SU-DHL-6 (cell line): ENCODE measurements at regions not wholly inside any gene's neighbourhood (a gene's known extent, or its start where the extent isn't known, plus 50 kb on each side); places are given as distances from the start of the nearest gene placed in this dataset.

Experiments
- H2AFZ ChIP-seq: fragments of 200-600 bp; sonication (generic); 2 replicates; pipeline ENCODE4 v1.6.1; 2014; ENCODE audit warnings: low read depth, mild to moderate bottlenecking, moderate library complexity, mixed read lengths, antibody characterized with exemption, low read length; ENCODE audit not compliant: severe bottlenecking
- H3F3A ChIP-seq: fragments of 200-600 bp; shearing (Covaris generic); 2 replicates; pipeline ENCODE4 v1.6.0; 2016; ENCODE audit warnings: antibody characterized with exemption, mild to moderate bottlenecking; ENCODE audit not compliant: insufficient read depth
- H3K27ac ChIP-seq: fragments of 200-600 bp; sonication (generic); 2 replicates; pipeline ENCODE4 v1.5.1; 2016; ENCODE audit warnings: low read depth, mild to moderate bottlenecking, low read length, moderate library complexity, mixed read lengths
- H3K27me3 ChIP-seq: fragments of 200-600 bp; sonication (generic), shearing (Covaris generic); 2 replicates; pipeline ENCODE4 v1.6.0; 2014; ENCODE audit warnings: mild to moderate bottlenecking, low read length
- H3K36me3 ChIP-seq: fragments of 200-600 bp; sonication (generic); 2 replicates; pipeline ENCODE4 v1.6.1; 2014; ENCODE audit warnings: mild to moderate bottlenecking, low read length, mixed read lengths
- H3K4me2 ChIP-seq: fragments of 300-600, 200-600 bp; shearing (Covaris generic), sonication (generic); 2 replicates; pipeline ENCODE4 v1.6.0; 2014; ENCODE audit warnings: low read length, low read depth, mild to moderate bottlenecking; ENCODE audit not compliant: poor library complexity, severe bottlenecking
- H3K4me3 ChIP-seq: fragments of 200-600 bp; sonication (generic); 2 replicates; pipeline ENCODE4 v1.5.1; 2014; ENCODE audit warnings: antibody characterized with exemption, low read length, mild to moderate bottlenecking, mixed read lengths; ENCODE audit not compliant: insufficient read depth, poor library complexity, severe bottlenecking
- H3K79me2 ChIP-seq: fragments of 200-600 bp; sonication (generic); 2 replicates; pipeline ENCODE4 v1.6.1; 2014; ENCODE audit warnings: mild to moderate bottlenecking, low read length, moderate library complexity; ENCODE audit not compliant: insufficient read depth
- H3K9ac ChIP-seq: fragments of 200-600 bp; sonication (generic); 2 replicates; pipeline ENCODE4 v1.7.0; 2014; ENCODE audit warnings: mild to moderate bottlenecking, low read length
- H3K9me2 ChIP-seq: fragments of 200-600 bp; sonication (generic); replicated peaks from 2 replicates; pipeline ENCODE4 v1.6.1; 2014; ENCODE audit warnings: low read length; ENCODE audit not compliant: insufficient read depth
- H3K9me3 ChIP-seq: fragments of 200-600 bp; sonication (generic); 2 replicates; pipeline ENCODE4 v1.6.1; 2014; ENCODE audit warnings: low read length, mixed read lengths; ENCODE audit not compliant: insufficient read depth
- H4K20me1 ChIP-seq: fragments of 200-600 bp; sonication (generic); 2 replicates; pipeline ENCODE4 v1.6.1; 2014; ENCODE audit warnings: low read depth, mild to moderate bottlenecking, antibody characterized with exemption, low read length, moderate library complexity, mixed read lengths
- EZH2phosphoT487 ChIP-seq: fragments of 200-600 bp; sonication (generic), shearing (Covaris generic); conservative IDR thresholded peaks from 2 replicates; pipeline ENCODE4 v1.6.1; 2018; ENCODE audit warnings: mild to moderate bottlenecking, antibody characterized with exemption, low read length, moderate library complexity, mixed read lengths
- TF ChIP-seq, protein P1 (sequence below): fragments of 200-600 bp; sonication (generic); IDR thresholded peaks from one replicate; pipeline ENCODE4 v1.5.1; 2017; ENCODE audit warnings: antibody characterized with exemption, mild to moderate bottlenecking, low read length, moderate library complexity; ENCODE audit not compliant: insufficient read depth, poor library complexity, severe bottlenecking

DNA sequence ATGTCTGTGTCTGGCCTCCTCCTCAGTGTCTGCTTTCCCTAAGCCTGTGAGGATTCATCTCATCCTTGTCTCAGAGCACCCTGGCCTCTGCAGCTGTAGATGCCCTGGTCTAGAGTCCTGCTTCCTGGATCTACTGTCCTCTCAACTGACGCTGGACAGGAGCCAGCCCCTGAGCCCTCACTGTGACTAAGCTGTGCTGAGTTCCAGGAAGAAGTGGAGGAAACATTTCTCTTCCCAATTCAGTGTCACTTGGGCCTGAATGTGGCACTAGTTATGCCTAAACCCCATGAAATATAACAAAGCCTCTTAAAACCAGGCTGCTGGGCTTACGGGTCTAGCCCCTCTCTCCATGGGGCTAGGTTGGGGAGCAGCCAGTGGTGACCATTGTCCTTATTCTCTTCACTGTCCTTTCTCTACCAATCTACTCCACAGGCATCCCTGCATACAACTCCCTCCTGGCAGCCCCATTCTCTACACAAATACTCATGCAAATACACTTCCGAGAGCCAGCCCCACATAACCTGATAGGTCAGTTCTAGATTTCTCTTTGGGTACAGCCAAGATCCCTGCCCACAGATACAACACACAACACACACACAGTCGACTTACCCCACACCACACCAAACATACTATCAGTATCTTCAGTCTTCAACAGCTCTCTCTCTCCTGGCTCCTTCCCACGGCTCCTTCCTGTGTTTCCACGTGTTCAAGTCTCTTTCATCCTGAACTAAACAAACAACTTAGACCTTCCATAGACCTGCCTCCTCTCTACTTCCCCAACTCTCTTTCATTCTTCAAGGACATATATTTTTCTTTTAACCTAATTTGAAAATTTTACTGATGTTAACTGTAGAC lies 220.8 kb downstream of the SNX18 start:
- no peaks in the 10 kb centered on the region for H3F3A ChIP-seq
- H3K9ac ChIP-seq: no peak overlapping the region
- H4K20me1 ChIP-seq: no peaks in the 10 kb centered on the region
- H2AFZ ChIP-seq: no peak overlapping the region
- no peaks in the 10 kb centered on the region for H3K36me3 ChIP-seq
- TF ChIP-seq EZH2phosphoT487: no peak
- TF ChIP-seq, protein P1, sequence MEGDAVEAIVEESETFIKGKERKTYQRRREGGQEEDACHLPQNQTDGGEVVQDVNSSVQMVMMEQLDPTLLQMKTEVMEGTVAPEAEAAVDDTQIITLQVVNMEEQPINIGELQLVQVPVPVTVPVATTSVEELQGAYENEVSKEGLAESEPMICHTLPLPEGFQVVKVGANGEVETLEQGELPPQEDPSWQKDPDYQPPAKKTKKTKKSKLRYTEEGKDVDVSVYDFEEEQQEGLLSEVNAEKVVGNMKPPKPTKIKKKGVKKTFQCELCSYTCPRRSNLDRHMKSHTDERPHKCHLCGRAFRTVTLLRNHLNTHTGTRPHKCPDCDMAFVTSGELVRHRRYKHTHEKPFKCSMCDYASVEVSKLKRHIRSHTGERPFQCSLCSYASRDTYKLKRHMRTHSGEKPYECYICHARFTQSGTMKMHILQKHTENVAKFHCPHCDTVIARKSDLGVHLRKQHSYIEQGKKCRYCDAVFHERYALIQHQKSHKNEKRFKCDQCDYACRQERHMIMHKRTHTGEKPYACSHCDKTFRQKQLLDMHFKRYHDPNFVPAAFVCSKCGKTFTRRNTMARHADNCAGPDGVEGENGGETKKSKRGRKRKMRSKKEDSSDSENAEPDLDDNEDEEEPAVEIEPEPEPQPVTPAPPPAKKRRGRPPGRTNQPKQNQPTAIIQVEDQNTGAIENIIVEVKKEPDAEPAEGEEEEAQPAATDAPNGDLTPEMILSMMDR: no peak
- no peak overlapping the region for H3K27ac ChIP-seq
- H3K4me3 ChIP-seq: no peak overlapping the region
- H3K27me3 ChIP-seq: no peaks in the 10 kb centered on the region
- H3K9me2 ChIP-seq: no peaks in the 10 kb centered on the region
- no peak overlapping the region for H3K4me2 ChIP-seq
- H3K9me3 ChIP-seq: no peaks in the 10 kb centered on the region
- no peaks in the 10 kb centered on the region for H3K79me2 ChIP-seq

DNA sequence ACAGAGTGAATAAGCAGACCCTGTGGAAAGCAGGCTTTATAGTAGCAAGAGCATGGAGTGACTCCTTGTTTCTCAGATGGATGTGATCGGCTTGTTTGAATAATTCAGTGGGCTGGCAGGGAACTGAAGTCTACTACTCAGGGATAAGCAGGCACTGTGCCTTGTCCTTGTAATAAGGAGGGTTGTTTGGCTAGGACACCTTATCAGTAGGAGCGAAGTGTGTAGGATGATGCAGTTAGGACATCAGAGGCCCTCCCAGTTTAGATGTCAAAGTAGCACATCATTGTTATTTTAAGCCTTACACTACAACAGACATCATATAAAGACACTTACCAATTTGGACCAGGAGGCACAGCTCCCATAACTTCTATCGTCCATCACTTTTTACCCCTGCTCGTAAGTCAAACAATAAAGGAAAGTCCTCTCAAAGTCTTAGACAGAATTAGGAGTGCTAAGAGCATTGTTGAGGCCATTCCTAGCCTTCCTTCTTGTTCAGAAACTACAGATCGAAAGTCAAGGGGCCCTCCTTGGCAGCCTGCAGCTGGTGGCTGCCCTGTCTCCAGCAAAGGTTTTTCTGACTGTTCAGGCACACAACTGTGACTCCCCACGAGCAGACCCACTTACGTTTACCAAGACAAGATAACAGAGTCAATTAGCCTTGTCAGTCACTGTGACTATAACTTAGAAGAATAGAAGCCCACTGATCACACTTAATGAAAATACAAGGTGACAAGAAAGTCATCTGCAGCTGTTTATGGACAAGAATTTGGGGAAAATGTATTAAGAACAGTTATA lies 218.6 kb downstream of the SNX18 start:
- H3K4me3 ChIP-seq: no peak overlapping the region
- no peaks in the 10 kb centered on the region for H4K20me1 ChIP-seq
- H3F3A ChIP-seq: no peaks in the 10 kb centered on the region
- no peak overlapping the region for H3K9ac ChIP-seq
- TF ChIP-seq, protein P1: no peak
- TF ChIP-seq EZH2phosphoT487: no peak
- no peaks in the 10 kb centered on the region for H3K27me3 ChIP-seq
- no peak overlapping the region for H2AFZ ChIP-seq
- H3K27ac ChIP-seq: no peak overlapping the region
- no peaks in the 10 kb centered on the region for H3K79me2 ChIP-seq
- no peaks in the 10 kb centered on the region for H3K9me2 ChIP-seq
- H3K36me3 ChIP-seq: no peaks in the 10 kb centered on the region
- no peak overlapping the region for H3K4me2 ChIP-seq
- no peaks in the 10 kb centered on the region for H3K9me3 ChIP-seq

DNA sequence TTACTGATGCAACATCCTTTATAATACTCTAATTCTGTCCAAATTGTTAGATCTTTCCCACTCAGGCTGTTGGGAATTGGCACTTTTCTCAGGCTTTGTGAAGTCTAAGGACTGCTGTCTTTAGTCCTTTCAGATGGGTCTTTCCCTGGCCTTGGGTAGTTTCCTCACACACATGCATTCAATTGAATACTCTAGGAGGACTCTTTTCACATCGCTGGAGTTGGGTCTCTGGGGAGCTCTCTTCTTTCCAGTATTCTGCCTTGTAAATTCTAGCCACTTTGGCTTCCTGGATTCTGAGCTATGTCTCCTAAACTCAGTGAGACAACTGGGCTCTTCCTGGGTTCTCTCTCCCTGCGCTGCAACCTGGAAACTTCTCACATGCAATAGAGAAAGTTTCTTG lies 215.5 kb downstream of the SNX18 start:
- TF ChIP-seq, protein P1: no peak
- TF ChIP-seq EZH2phosphoT487: no peak
- H2AFZ ChIP-seq: no peak overlapping the region
- no peak overlapping the region for H3K9ac ChIP-seq
- no peak overlapping the region for H3K4me2 ChIP-seq
- H4K20me1 ChIP-seq: no peaks in the 10 kb centered on the region
- H3K36me3 ChIP-seq: no peaks in the 10 kb centered on the region
- H3K27me3 ChIP-seq: no peaks in the 10 kb centered on the region
- H3K27ac ChIP-seq: no peak overlapping the region
- H3K9me3 ChIP-seq: no peaks in the 10 kb centered on the region
- no peaks in the 10 kb centered on the region for H3F3A ChIP-seq
- H3K79me2 ChIP-seq: no peaks in the 10 kb centered on the region
- no peaks in the 10 kb centered on the region for H3K9me2 ChIP-seq
- no peak overlapping the region for H3K4me3 ChIP-seq
